ENCODE measurements at regions not wholly inside any gene's neighbourhood (a gene's known extent, or its start where the extent isn't known, plus 50 kb on each side); places are given as distances from the start of the nearest gene placed in this dataset.

DNA sequence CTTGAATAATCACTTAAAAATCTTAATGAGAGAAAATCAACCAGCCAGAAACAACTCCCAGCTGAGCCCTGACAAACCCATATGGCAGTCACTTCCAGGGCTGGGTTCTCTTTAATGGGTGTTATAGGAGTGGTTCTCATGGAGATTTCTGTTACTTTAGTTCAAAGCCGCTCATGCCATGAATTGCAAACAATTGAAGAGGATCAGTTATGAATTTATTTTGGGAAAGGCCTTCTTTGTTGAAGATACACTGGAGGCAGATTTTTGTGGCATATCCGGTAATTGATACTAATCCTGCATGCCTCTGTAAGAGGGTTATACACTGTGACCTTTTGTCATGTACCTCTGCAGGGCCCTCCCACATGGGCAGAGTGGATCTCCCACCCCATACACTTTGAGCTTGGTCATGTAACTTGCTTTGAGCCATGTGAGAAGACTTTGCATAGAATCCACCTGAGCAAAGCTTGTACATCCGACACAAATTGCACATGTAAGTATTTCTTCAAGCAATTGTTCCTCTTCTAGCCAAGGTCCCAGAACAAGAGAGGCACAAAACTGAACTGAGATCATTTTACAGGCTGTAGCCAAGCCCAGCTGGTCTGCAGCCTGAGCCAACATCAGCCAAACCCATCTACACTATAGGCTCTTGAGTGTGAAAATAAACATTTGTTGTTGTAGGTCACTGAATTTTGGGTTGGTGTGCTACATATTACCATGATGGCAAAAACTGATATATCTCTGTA lies 492.3 kb downstream of the PREX1 start:
- Histone ChIP-seq H3K27me3 (ENCODE audit: control insufficient read depth, insufficient read depth, low read length) (no peaks in the 10 kb centered on the region), H3K4me1 (ENCODE audit: control insufficient read depth in 2 of 3, insufficient read depth in 2 of 3, low read depth in 1 of 3, low read length in 3 of 3) (no peaks in the 10 kb centered on the region), H3K36me3 (ENCODE audit: control insufficient read depth in 2 of 3, insufficient read depth in 3 of 3, low read length in 3 of 3) (no peaks in the 10 kb centered on the region), H3K27ac (ENCODE audit: low read depth in 2 of 2, low read length in 2 of 2) (no peak overlapping the region), H3K9ac (ENCODE audit: low read length in 3 of 3) (no peak overlapping the region), H3K4me3 (ENCODE audit: low read length in 3 of 3) (no peak overlapping the region), H3K9me3 (ENCODE audit: control insufficient read depth in 2 of 3, insufficient read depth in 1 of 3, low read length in 3 of 3) (no peaks in the 10 kb centered on the region)
- intact Hi-C loops (cut with DNase I), result no loop called here
- TF ChIP-seq, protein P1, sequence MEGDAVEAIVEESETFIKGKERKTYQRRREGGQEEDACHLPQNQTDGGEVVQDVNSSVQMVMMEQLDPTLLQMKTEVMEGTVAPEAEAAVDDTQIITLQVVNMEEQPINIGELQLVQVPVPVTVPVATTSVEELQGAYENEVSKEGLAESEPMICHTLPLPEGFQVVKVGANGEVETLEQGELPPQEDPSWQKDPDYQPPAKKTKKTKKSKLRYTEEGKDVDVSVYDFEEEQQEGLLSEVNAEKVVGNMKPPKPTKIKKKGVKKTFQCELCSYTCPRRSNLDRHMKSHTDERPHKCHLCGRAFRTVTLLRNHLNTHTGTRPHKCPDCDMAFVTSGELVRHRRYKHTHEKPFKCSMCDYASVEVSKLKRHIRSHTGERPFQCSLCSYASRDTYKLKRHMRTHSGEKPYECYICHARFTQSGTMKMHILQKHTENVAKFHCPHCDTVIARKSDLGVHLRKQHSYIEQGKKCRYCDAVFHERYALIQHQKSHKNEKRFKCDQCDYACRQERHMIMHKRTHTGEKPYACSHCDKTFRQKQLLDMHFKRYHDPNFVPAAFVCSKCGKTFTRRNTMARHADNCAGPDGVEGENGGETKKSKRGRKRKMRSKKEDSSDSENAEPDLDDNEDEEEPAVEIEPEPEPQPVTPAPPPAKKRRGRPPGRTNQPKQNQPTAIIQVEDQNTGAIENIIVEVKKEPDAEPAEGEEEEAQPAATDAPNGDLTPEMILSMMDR (IDR thresholded peaks at IDR 0.05; ENCODE audit: borderline replicate concordance, extremely low read depth, insufficient read depth), result no peak
- DNase-seq, result no peak
- no peak for FAIRE-seq

- intact Hi-C loops (cut with DNase I), result no loop called here
- TF ChIP-seq, protein P1 (IDR thresholded peaks at IDR 0.05; ENCODE audit: borderline replicate concordance, extremely low read depth, insufficient read depth), result no peak
- no peaks in the 10 kb centered on the region for H3K27me3 ChIP-seq (ENCODE audit: control insufficient read depth, insufficient read depth, low read length)
- no peak overlapping the region for H3K9ac ChIP-seq (ENCODE audit: low read length in 3 of 3)
- FAIRE-seq (no peak), DNase-seq (no peak)
- no peaks in the 10 kb centered on the region for H3K9me3 ChIP-seq (ENCODE audit: control insufficient read depth in 2 of 3, insufficient read depth in 1 of 3, low read length in 3 of 3)
- no peak overlapping the region for H3K4me3 ChIP-seq (ENCODE audit: low read length in 3 of 3)
- no peaks in the 10 kb centered on the region for H3K36me3 ChIP-seq (ENCODE audit: control insufficient read depth in 2 of 3, insufficient read depth in 3 of 3, low read length in 3 of 3)
- no peak overlapping the region for H3K27ac ChIP-seq (ENCODE audit: low read depth in 2 of 2, low read length in 2 of 2)
- H3K4me1 ChIP-seq (ENCODE audit: control insufficient read depth in 2 of 3, insufficient read depth in 2 of 3, low read depth in 1 of 3, low read length in 3 of 3), result no peaks in the 10 kb centered on the region
Measured at GRCh38 chr20:48333707-48334106, 494.1 kb downstream of the PREX1 start.

DNA sequence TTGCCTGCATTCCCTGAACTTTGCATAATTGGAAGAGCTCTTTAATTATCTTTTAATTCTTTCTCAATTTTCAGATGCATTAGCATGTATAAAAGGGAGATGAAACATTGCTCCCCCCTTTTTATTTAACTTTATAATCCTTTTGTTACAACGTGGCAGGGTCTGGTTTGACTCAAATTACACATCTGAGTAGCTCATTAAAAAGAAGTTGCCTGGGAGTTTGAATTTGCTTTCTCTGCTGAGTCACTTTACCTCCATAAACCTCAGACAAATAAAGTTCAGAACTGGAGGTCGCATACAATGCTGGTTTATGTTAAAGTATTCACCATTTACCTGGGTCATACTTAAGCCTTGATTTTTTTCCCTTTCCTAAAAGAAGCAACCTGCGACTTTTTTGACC lies 495.2 kb downstream of the PREX1 start:
- H3K9ac ChIP-seq (ENCODE audit: low read length in 3 of 3), result no peak overlapping the region
- H3K4me3 ChIP-seq (ENCODE audit: low read length in 3 of 3), result no peak overlapping the region
- intact Hi-C loops (cut with DNase I), result no loop called here
- TF ChIP-seq, protein P1 (IDR thresholded peaks at IDR 0.05; ENCODE audit: borderline replicate concordance, extremely low read depth, insufficient read depth), result no peak
- FAIRE-seq (no peak), DNase-seq (peak in 1 of 5 donors; percentile 34)
- no peaks in the 10 kb centered on the region for H3K9me3 ChIP-seq (ENCODE audit: control insufficient read depth in 2 of 3, insufficient read depth in 1 of 3, low read length in 3 of 3)
- no peaks in the 10 kb centered on the region for H3K4me1 ChIP-seq (ENCODE audit: control insufficient read depth in 2 of 3, insufficient read depth in 2 of 3, low read depth in 1 of 3, low read length in 3 of 3)
- H3K36me3 ChIP-seq (ENCODE audit: control insufficient read depth in 2 of 3, insufficient read depth in 3 of 3, low read length in 3 of 3), result no peaks in the 10 kb centered on the region
- H3K27me3 ChIP-seq (ENCODE audit: control insufficient read depth, insufficient read depth, low read length), result no peaks in the 10 kb centered on the region
- H3K27ac ChIP-seq (ENCODE audit: low read depth in 2 of 2, low read length in 2 of 2), result no peak overlapping the region
